GM12892 (cell line): ENCODE measurements at regions not wholly inside any gene's neighbourhood (a gene's known extent, or its start where the extent isn't known, plus 50 kb on each side); places are given as distances from the start of the nearest gene placed in this dataset.

Experiments used
- POLR2A ChIP-seq: IDR thresholded peaks from 2 replicates; pipeline ENCODE4 v1.6.1; 2011; ENCODE audit warnings: low read depth, low read length, control low read depth
- POLR2AphosphoS5 ChIP-seq: IDR thresholded peaks from 2 replicates; pipeline ENCODE4 v1.6.1; 2011; ENCODE audit warnings: low read depth, low read length, control low read depth

DNA sequence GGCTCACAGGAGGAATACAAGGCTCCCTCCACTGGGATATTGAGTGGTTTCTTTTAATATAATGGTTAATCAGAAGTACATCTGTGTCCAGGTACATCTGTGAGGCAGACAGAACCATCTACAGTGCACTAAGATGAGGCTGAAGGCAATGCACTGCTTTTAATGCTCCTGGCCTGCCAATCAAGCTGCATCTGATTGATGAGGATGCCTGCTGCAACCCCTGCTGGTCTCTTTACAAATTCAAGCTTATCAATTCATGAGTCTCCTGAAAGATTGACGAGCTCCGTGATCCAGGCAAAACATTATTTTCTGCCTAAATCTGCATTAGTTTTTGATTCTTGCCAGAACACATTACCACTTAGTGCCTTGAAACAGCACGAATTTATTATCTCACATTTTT, 1139.1 kb downstream of the AACS start:
- no peak for TF ChIP-seq POLR2AphosphoS5
- no peak for TF ChIP-seq POLR2A
